Stimulated activated effector memory CD8-positive, alpha-beta T cell treated with anti-CD3 and anti-CD28 coated beads, Interleukin-12 subunit alpha, Interleukin-12 subunit beta, amount 100 ng/mL, for 72 hours (primary cell): ENCODE measurements at regions not wholly inside any gene's neighbourhood (a gene's known extent, or its start where the extent isn't known, plus 50 kb on each side); places are given as distances from the start of the nearest gene placed in this dataset.

Source experiments
- ATAC-seq: fragments of 150-1000 bp; cut with Tn5 transposase; 2 replicates; pipeline ENCODE4 v1.10.0; 2021
- DNase-seq, 2 donors: peaks; one replicate each; pipeline ENCODE4 v3.0.0; 2021 to 2022; ENCODE audit warnings: low spot score in 2 of 2
- H3K27ac Mint-ChIP-seq: one replicate; pipeline ENCODE4 v1.8.0; 2022; ENCODE audit warnings: mild to moderate bottlenecking, mixed read lengths
- H3K36me3 Mint-ChIP-seq: one replicate; pipeline ENCODE4 v1.8.0; 2022; ENCODE audit warnings: mild to moderate bottlenecking, mixed read lengths
- H3K4me1 Mint-ChIP-seq: one replicate; pipeline ENCODE4 v1.8.0; 2022; ENCODE audit warnings: mixed read lengths
- H3K4me3 Mint-ChIP-seq: one replicate; pipeline ENCODE4 v1.8.0; 2022; ENCODE audit warnings: mild to moderate bottlenecking, mixed read lengths
- H3K9me3 Mint-ChIP-seq: one replicate; pipeline ENCODE4 v1.8.0; 2022; ENCODE audit warnings: mixed read lengths

GRCh38 chr5:121288781-121289180 lies 562.9 kb upstream of the FTMT start:
- Mint-ChIP-seq H3K4me3 (no peak overlapping the region), H3K9me3 (peaks cover 15% of the 10 kb centered on the region), H3K27ac (no peak overlapping the region), H3K4me1 (no peaks in the 10 kb centered on the region), H3K36me3 (no peaks in the 10 kb centered on the region)
- no peak for DNase-seq
- no peak for ATAC-seq

- ATAC-seq = no peak
- Mint-ChIP-seq H3K4me1 (no peaks in the 10 kb centered on the region), H3K36me3 (no peaks in the 10 kb centered on the region), H3K9me3 (peaks cover 18% of the 10 kb centered on the region), H3K27ac (no peak overlapping the region), H3K4me3 (no peak overlapping the region)
- no peak for DNase-seq
Observed at GRCh38 chr5:121292664-121293063, 559.0 kb upstream of the FTMT start.

DNA sequence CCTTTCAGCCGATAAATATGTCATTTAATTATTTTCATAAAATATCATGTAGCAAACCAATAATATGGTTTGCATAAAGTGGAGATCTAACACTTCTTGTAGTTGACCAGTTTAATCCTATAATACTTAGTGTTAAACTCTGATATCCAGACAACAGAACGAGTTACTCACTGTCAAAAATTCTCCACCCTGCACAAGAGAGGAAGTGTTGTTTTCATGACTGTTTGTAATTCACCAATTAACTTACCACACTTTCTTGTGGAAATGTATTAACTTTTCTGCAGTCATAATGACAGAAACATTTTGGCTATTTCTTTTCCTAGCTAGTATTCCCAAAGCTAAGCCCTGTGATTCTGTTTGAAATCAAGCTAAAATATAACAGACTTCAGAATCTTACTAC lies 555.3 kb upstream of the FTMT start:
- DNase-seq (no peak), ATAC-seq (no peak)
- Mint-ChIP-seq H3K4me1 (no peaks in the 10 kb centered on the region), H3K4me3 (no peak overlapping the region), H3K36me3 (no peaks in the 10 kb centered on the region), H3K27ac (no peak overlapping the region), H3K9me3 (peaks cover 15% of the 10 kb centered on the region)

GRCh38 chr5:121299153-121299552 lies 552.5 kb upstream of the FTMT start:
- DNase-seq (no peak), ATAC-seq (no peak)
- Mint-ChIP-seq H3K4me1 (no peaks in the 10 kb centered on the region), H3K36me3 (no peaks in the 10 kb centered on the region), H3K4me3 (no peak overlapping the region), H3K9me3 (peaks cover 9% of the 10 kb centered on the region), H3K27ac (no peak overlapping the region)

- no peak for ATAC-seq
Observed at GRCh38 chr5:121304838-121305237, 546.8 kb upstream of the FTMT start.

GRCh38 chr5:121313886-121314285 lies 537.8 kb upstream of the FTMT start:
- no peaks in the 10 kb centered on the region for H3K4me1 Mint-ChIP-seq
- DNase-seq (no peak), ATAC-seq (no peak)
- peaks cover 28% of the 10 kb centered on the region for H3K9me3 Mint-ChIP-seq
- no peak overlapping the region for H3K27ac Mint-ChIP-seq
- H3K4me3 Mint-ChIP-seq = no peak overlapping the region
- H3K36me3 Mint-ChIP-seq = no peaks in the 10 kb centered on the region

More at GRCh38 chr5:121304838-121305237, 546.8 kb upstream of the FTMT start:
- H3K27ac Mint-ChIP-seq = no peak overlapping the region
- H3K4me1 Mint-ChIP-seq = no peaks in the 10 kb centered on the region
- H3K9me3 Mint-ChIP-seq = peaks cover 8% of the 10 kb centered on the region
- no peaks in the 10 kb centered on the region for H3K36me3 Mint-ChIP-seq
- no peak overlapping the region for H3K4me3 Mint-ChIP-seq
- DNase-seq = no peak

DNA sequence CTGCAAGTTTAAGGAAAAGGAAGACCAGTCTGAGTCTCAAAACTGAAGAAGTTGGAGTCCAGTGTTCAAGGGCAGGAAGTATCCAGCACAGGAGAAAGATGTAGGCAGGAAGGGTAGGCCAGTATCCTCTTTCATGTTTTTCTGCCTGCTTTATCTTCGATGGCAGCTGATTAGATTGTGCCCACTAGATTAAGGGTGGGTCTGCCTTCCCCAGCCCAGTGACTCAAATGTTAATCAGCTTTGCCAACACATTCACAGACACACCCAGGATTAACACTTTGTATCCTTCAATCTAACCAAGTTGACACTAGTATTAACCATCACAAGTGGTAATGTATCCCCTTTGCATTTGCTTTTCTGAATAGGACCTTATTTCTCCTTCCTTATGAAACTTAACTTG lies 535.9 kb upstream of the FTMT start:
- no peak for DNase-seq
- H3K9me3 Mint-ChIP-seq = peaks cover 22% of the 10 kb centered on the region
- no peaks in the 10 kb centered on the region for H3K36me3 Mint-ChIP-seq
- no peaks in the 10 kb centered on the region for H3K4me1 Mint-ChIP-seq
- no peak overlapping the region for H3K4me3 Mint-ChIP-seq
- H3K27ac Mint-ChIP-seq = no peak overlapping the region
- ATAC-seq = no peak

- Mint-ChIP-seq H3K9me3 (peaks cover 22% of the 10 kb centered on the region), H3K4me3 (no peak overlapping the region), H3K4me1 (no peaks in the 10 kb centered on the region), H3K27ac (no peak overlapping the region), H3K36me3 (no peaks in the 10 kb centered on the region)
- no peak for DNase-seq
- no peak for ATAC-seq
Observed at GRCh38 chr5:121319292-121319691, 532.4 kb upstream of the FTMT start.

GRCh38 chr5:121325930-121326329 lies 525.8 kb upstream of the FTMT start:
- H3K4me3 Mint-ChIP-seq = no peak overlapping the region
- DNase-seq (no peak), ATAC-seq (no peak)
- H3K4me1 Mint-ChIP-seq = no peaks in the 10 kb centered on the region
- no peak overlapping the region for H3K27ac Mint-ChIP-seq
- H3K36me3 Mint-ChIP-seq = no peaks in the 10 kb centered on the region
- peaks cover 6% of the 10 kb centered on the region for H3K9me3 Mint-ChIP-seq

DNA sequence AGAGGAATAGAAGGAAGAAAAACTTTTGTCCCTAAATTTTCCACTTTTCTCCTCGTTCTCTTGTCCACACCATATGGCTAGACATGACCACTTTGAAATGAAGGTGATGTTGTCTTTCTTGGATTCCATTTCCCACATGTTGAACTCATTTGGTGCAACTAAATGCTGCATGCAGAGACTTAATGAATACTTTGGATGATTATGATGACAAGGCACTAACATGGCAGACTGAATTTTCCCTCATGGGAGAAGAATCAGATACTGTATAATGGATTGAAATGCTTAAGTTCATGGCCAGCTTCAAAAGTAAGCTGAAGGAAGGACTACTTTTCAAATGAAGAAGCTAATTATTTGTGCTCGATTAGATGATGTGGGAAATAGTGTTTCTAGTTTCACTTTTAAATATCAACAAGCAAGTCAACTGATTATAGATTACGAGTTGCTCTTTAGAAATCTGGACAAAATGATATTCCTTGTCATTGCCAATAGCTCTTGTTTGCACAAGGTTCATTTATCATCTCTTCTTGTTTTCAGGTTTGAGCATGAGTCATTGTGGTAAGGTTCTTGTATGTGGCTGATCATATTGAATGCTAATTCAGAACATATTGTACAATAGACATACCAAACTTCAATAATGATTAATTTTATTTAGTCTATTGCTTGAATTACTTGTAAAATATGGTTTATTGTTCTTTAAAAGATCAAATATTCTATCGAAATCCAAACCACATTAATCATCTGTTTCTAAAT lies 501.3 kb upstream of the FTMT start:
- Mint-ChIP-seq H3K9me3 (peaks cover 4% of the 10 kb centered on the region), H3K27ac (no peak overlapping the region), H3K4me1 (no peaks in the 10 kb centered on the region), H3K4me3 (no peak overlapping the region), H3K36me3 (no peaks in the 10 kb centered on the region)
- DNase-seq (no peak), ATAC-seq (no peak)

DNA sequence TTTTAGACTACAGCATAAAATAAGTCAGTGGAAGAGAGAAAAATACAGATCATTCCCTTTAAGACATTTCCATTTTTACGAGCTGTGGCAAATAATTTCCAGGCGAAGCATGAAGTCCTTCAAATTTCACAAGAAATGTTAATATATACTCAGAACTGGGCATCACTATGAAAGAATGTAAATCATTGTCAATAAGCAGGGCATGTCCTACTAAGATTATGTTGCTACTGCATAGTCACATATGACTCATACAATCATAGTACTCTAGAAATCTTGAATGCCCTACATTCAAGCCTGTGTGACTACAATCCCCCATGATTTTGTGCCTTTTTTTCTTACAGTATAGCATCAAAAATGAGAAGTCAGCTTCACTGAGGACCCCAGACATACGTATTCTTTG lies 485.2 kb upstream of the FTMT start:
- peaks cover 10% of the 10 kb centered on the region for H3K9me3 Mint-ChIP-seq
- no peak overlapping the region for H3K27ac Mint-ChIP-seq
- H3K4me1 Mint-ChIP-seq = no peaks in the 10 kb centered on the region
- DNase-seq = no peak
- no peak overlapping the region for H3K4me3 Mint-ChIP-seq
- no peak for ATAC-seq
- no peaks in the 10 kb centered on the region for H3K36me3 Mint-ChIP-seq

GRCh38 chr5:121373371-121373770 lies 478.3 kb upstream of the FTMT start:
- Mint-ChIP-seq H3K9me3 (peaks cover 14% of the 10 kb centered on the region), H3K36me3 (no peaks in the 10 kb centered on the region), H3K27ac (no peak overlapping the region), H3K4me1 (no peaks in the 10 kb centered on the region), H3K4me3 (no peak overlapping the region)
- no peak for DNase-seq
- no peak for ATAC-seq

DNA sequence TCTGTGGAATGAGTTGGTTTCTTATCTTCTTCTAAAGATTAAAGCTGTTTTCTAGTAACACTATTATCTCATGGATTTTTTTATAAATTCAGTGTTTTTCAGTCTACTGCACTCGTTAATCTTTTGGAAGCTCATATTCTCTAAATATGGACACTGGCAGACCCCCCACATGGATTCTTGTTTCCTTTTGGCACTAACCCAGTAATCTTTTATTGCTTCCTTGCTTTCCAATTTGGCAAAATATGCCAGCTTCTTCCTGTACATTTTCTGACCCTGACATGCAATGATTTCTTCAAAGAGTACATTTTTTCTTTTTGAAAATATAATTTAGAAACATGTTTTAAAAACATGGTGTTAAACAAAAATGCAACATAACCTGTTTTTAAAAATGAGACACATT lies 474.2 kb upstream of the FTMT start:
- Mint-ChIP-seq H3K4me1 (no peaks in the 10 kb centered on the region), H3K4me3 (no peak overlapping the region), H3K36me3 (no peaks in the 10 kb centered on the region), H3K27ac (no peak overlapping the region), H3K9me3 (peaks cover 14% of the 10 kb centered on the region)
- DNase-seq (no peak), ATAC-seq (no peak)

- Mint-ChIP-seq H3K27ac (no peak overlapping the region), H3K4me1 (no peaks in the 10 kb centered on the region), H3K36me3 (no peaks in the 10 kb centered on the region), H3K9me3 (peaks cover 12% of the 10 kb centered on the region), H3K4me3 (no peak overlapping the region)
- no peak for ATAC-seq
- no peak for DNase-seq
Observed at GRCh38 chr5:121378046-121378445, 473.6 kb upstream of the FTMT start.

- Mint-ChIP-seq H3K4me3 (no peak overlapping the region), H3K4me1 (no peaks in the 10 kb centered on the region), H3K36me3 (no peaks in the 10 kb centered on the region), H3K9me3 (peaks cover 12% of the 10 kb centered on the region), H3K27ac (no peak overlapping the region)
- DNase-seq = no peak
- peak; percentile 24 for ATAC-seq
Observed at GRCh38 chr5:121378559-121379359, 472.9 kb upstream of the FTMT start.

DNA sequence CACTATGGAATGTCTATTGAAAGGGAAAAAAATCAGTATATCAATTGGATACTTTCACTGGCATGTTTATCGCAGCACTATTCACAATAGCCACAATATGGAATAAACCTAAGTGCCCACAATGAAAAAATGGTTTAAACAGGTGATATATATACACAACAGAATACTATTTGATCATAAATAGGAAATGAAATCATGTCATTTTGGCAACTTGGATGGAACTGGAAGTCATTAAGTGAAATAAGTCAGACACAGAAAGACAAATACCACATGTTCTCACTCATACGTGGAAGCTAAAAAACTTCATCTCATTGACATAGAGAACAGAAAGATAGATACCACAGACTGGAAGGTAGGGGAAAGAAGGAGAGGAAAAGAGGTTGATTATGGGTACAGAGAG lies 471.6 kb upstream of the FTMT start:
- Mint-ChIP-seq H3K4me1 (no peaks in the 10 kb centered on the region), H3K4me3 (no peak overlapping the region), H3K9me3 (peaks cover 15% of the 10 kb centered on the region), H3K27ac (no peak overlapping the region), H3K36me3 (no peaks in the 10 kb centered on the region)
- no peak for ATAC-seq
- DNase-seq = no peak
